MM.1S (cell line): ENCODE measurements at regions not wholly inside any gene's neighbourhood (a gene's known extent, or its start where the extent isn't known, plus 50 kb on each side); places are given as distances from the start of the nearest gene placed in this dataset.
"Not testable (repeated sequence)": the region's sequence is repeated elsewhere in the genome, so short reads cannot be mapped to it uniquely, and the experiment has no call there.

Experiments used
- CTCF ChIP-seq: fragments of 300-600 bp; sonication (generic); IDR thresholded peaks from 2 replicates; pipeline ENCODE4 v1.5.1; 2016; ENCODE audit warnings: antibody characterized with exemption, low read length, mixed read lengths
- EZH2phosphoT487 ChIP-seq: fragments of 300-600 bp; sonication (generic); IDR thresholded peaks from 2 replicates; pipeline ENCODE4 v1.6.1; 2018; ENCODE audit warnings: antibody characterized with exemption, low read length

- not testable (repeated sequence) for TF ChIP-seq CTCF, EZH2phosphoT487
Observed at GRCh38 chr6:119924888-119925287, 575.3 kb upstream of the MAN1A1 start.
